GM19438 (cell line): ENCODE measurements at regions not wholly inside any gene's neighbourhood (a gene's known extent, or its start where the extent isn't known, plus 50 kb on each side); places are given as distances from the start of the nearest gene placed in this dataset.

Source experiments
- ATAC-seq: cut with Tn5 transposase; IDR thresholded peaks from one replicate; pipeline ENCODE4 v1.9.1; 2021; ENCODE audit warnings: low read depth; ENCODE audit not compliant: unreplicated experiment

- no peak for ATAC-seq
These were observed 322.3 kb downstream of the DUSP6 start for GRCh38 chr12:89029961-89030360.

DNA sequence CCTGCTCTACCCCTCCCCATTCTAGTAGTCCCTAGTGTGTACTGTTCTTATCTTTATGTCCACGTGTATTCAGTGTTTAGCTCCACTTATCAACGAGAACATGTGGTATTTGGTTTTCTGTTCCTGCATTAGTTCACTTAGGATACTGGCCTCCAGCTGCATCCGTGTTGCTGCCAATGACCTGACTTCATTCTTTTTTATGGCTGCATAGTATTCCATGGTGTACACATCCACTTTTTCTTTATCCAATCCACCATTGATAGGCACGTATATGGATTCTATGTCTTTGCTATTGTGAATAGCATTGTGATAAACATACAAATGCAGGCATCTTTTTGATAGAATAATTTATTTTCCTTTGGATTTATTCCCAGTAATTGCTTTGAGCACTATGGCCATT lies 327.7 kb downstream of the DUSP6 start:
- ATAC-seq, result no peak

DNA sequence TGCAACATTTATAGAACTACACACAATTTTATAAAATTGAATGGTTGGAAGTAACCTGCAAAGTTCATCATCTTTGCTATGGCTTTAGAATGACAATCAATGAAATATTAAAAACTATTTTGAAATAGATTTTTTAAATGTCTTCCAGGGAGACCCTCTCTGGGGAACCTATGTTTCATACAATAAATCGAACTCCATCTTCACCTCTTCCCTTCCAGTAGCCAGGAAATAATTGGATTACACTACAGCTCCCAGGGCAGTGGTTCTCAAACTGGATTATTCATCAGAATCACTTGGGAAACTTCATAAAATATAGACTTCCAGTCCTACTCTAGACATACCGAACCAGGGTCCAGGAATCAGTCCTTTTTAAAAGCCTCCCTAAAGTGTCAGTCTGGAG lies 328.4 kb downstream of the DUSP6 start:
- ATAC-seq, result no peak

DNA sequence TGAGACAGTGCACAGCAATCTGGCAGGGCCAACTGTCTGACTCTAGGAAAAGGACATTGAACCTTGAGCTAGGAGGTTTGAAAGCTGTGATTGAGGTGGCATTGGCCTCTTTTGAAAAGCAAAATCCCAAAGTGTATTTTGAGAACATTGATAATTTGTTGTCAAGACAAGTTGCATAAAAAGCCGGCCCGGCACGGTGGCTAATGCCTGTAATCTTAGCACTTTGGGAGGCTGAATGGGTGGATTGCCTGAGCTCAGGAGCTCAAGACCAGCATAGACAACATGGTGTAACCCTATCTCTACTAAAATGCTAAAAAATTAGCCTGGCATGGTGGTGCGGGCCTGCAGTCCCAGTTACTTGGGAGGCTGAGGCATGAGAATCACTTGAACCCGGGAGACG lies 331.6 kb downstream of the DUSP6 start:
- no peak for ATAC-seq

DNA sequence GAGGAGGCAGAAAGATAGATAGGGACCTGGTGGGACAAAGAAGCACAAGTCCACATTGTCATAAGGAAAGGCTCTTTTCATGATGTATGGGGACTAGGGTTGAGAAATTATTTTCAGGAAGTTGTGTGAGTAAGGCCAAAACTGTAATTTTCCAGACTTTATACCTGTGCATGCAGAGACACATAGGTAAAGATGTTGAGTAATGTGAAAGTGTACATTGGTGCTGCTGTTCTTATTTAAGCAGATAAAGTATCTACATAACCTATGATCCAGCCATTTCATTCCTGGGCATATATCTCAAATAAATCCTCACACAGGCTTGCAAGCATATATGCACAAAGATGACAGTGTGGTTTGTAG lies 332.2 kb downstream of the DUSP6 start:
- ATAC-seq, result no peak

DNA sequence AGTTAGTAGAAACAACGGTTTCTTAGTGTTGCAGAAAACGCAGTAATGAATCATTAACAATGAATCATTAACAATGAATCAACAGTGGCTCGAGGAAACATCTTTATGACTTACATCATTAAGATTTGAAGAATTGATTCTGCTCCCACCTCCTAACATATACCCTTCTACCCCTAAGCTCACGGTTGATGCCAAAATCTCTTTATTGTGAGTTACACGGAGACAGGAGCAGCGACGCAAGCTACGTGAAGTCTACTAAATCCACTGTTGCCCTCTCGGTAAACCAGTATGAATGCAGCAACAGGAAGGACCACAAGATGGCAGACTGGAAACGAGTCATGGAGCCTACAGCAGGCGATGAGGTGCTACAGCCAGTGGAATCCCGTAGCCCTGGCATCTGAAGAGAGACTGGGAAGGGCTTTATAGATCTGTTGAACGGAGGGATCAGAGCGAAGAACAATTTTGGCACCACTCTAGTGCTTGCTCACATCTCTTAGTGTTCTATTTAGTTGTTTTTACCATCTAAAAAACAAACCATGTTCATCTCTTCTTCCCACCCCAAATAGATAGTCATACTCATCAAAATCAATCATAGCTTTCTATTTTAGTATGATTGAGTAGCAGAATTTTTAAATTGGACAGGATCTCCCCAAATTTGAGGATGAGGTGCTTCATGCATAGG lies 332.7 kb downstream of the DUSP6 start:
- peak; percentile 97 for ATAC-seq

DNA sequence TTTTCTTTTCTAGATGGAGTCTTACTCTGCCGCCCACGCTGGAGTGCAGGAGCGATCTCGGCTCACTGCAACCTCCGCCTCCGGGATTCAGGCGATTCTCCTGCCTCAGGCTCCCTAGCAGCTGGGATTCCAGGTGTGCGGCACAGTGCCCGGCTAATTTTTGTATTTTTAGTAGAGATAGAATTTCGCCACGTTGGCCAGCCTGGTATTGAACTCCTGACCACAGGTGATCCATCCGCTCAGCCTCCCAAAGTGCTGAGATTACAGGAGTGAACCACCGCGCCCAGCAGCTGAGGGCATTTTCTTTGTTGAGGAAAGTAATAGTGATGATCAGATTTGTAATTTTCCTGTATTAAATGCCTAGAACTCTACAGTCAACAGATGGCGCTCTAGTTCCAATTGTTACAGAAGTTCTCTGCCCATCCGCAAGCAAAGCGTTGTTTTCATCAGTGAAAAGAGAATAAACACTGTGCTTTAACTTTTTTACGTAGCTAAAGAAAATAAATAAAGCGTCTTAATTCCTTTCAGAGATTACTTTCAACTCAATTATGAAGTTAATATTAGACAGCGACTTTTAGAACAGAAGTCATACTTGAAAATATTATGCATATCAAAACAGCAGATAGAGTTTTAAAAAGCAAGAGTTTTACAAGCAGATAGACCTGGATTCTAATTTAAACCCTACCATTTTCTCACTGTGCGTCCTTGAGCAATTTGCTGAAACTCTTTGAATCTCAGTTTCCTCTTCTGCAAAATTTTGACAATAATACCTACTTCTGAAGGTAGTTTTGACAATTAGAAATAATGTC lies 335.1 kb downstream of the DUSP6 start:
- ATAC-seq, result no peak

- no peak for ATAC-seq
These were observed 336.9 kb downstream of the DUSP6 start for GRCh38 chr12:89015419-89015818.

GRCh38 chr12:88998421-88998820 lies 353.9 kb downstream of the DUSP6 start:
- ATAC-seq, result no peak

GRCh38 chr12:88996200-88996788 lies 356.0 kb downstream of the DUSP6 start:
- ATAC-seq, result no peak

DNA sequence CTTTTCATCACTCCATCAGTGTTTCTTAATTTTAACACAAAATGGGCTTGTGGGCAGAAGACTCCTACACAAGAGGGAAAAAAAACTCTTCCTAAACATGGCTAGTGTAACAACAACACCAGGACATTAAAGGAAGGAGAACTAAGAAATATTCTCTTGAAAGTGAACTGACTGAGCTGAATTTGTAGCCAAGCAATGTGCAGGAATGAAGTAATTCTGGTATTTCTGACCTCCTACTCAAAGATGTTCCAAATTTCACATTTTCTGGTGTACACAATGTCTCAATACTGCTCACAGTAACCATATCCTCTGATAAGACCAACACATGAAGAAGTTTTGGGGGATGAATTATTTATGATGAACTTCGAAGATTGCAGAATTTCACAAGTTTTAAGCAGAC lies 357.3 kb downstream of the DUSP6 start:
- no peak for ATAC-seq

GRCh38 chr12:88994537-88994936 lies 357.8 kb downstream of the DUSP6 start:
- ATAC-seq, result no peak

DNA sequence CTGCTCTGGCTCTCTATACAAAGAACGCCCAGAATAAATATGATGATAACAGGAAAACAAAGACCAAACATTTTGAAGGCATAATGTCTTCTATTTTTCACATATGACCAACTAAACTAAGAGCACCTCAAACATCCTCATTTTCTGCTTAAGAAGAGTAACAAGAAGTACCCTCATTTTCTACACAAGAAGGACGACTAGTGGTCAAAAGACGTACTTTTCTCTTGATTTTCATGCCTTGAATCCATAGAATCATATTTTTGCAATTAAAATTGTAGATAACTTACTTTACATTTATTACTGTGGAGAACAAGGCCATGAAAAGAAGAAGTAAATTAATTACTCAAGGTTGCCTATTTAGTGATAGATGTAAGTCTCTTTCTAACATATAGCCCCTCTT lies 358.6 kb downstream of the DUSP6 start:
- ATAC-seq, result no peak

- ATAC-seq, result no peak
These were observed 366.2 kb downstream of the DUSP6 start for GRCh38 chr12:88986056-88986455.

- no peak for ATAC-seq
These were observed 366.7 kb downstream of the DUSP6 start for GRCh38 chr12:88985631-88986030.

DNA sequence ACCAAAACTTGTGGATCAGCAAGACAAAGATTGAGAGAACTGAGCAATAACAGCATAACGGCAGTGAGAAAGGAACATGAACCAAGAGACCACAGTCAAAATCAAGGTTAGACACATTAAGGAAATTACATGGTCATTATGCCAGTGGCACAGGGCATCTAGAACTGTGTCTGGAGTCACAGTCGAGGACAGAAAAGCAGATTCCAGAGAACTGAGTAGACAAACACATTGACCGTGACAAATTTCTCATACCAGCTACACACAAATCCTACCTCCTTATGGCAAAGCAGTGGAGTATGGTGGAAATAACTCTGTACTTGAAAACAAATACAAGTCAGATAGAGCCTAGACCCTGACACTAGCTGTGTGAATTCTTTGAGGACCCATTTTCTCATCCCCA lies 367.3 kb downstream of the DUSP6 start:
- no peak for ATAC-seq

GRCh38 chr12:88982694-88983093 lies 369.6 kb downstream of the DUSP6 start:
- ATAC-seq, result no peak

DNA sequence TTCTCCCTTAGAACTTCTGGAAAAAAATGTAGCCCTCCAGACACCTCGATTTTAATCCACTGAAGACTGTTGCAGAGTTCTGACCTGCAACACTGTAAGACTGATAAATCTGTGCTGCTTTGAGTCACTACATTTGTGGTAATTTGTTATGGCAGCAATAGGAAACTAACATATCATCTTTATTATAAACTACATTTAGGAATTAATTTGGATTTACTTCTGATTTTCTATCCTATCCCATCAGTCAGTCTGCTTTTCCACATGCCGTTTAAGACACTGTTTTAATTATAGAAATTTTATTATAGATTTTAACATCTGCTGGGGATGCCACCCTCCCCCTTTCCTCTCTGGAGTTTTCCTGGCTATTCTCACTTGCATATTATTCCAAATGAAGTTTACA lies 375.2 kb downstream of the DUSP6 start:
- no peak for ATAC-seq

- no peak for ATAC-seq
These were observed 378.3 kb downstream of the DUSP6 start for GRCh38 chr12:88973998-88974397.

GRCh38 chr12:88970740-88971139 lies 381.6 kb downstream of the DUSP6 start:
- ATAC-seq, result no peak

- ATAC-seq, result no peak
These were observed 383.2 kb downstream of the DUSP6 start for GRCh38 chr12:88969127-88969526.
